ENCODE measurements at regions not wholly inside any gene's neighbourhood (a gene's known extent, or its start where the extent isn't known, plus 50 kb on each side); places are given as distances from the start of the nearest gene placed in this dataset.

DNA sequence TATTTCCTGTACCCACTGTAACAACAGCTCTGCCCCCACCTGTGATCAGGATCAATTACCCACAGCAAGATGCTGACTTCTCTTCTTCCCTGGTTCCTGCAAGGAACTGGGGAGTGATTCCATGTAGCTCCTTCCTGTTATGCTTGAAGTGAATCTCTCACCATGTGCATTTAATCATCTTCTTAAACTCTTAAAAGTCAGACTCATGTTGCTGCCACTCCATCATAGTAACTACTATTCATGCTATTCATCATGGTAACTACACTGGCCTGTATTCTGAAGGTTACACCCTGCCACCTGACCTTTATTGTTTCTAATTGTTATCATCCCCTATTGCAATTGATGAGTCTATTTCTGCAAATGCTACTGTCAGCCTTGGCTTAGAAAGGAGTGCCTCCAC, 89.5 kb downstream of the SUCNR1 start:
- Mint-ChIP-seq H3K4me3 (no peak overlapping the region), H3K27ac (no peak overlapping the region), H3K27me3 (ENCODE audit: low read depth) (no peaks in the 10 kb centered on the region), H3K9me3 (peaks cover 2 to 3% of the 10 kb centered on the region in 2 experiments; a peak in 2 of 5 replicates), H3K4me1 (no peaks in the 10 kb centered on the region), H3K36me3 (ENCODE audit: insufficient read depth in 1 of 3, low read depth in 3 of 3) (peaks cover 0 to 3% (median 3%) of the 10 kb centered on the region in 3 experiments; a peak in 3 of 7 replicates)
- Histone ChIP-seq H4K91ac (ENCODE audit: insufficient read length, low read depth, low read length) (no peak overlapping the region), H3K14ac (ENCODE audit: insufficient read depth, low read length) (no peak overlapping the region), H4K8ac (replicated peaks; ENCODE audit: insufficient read length, low read depth, low read length) (no peak overlapping the region), H4K5ac (ENCODE audit: insufficient read length, low read depth, low read length) (no peak overlapping the region), H3K4me2 (ENCODE audit: insufficient read depth, insufficient read length, low read length) (no peak overlapping the region), H4K20me1 (ENCODE audit: control insufficient read depth, insufficient read depth, insufficient read length) (no peaks in the 10 kb centered on the region), H3K56ac (ENCODE audit: insufficient read length, low read depth, low read length) (no peak overlapping the region), H3K18ac (ENCODE audit: insufficient read length, low read depth, low read length) (no peak overlapping the region), H3K79me1 (ENCODE audit: insufficient read depth, low read depth, low read length, poor library complexity, severe bottlenecking) (no peaks in the 10 kb centered on the region), H3T11ph (ENCODE audit: low read length) (no peak overlapping the region), H3K23ac (ENCODE audit: insufficient read length, low read depth, low read length) (no peak overlapping the region), H3K4ac (ENCODE audit: low read depth, low read length) (no peak overlapping the region), H3K27ac (ENCODE audit: insufficient read length, low read depth, low read length) (no peak overlapping the region), H3K27me3 (ENCODE audit: insufficient read depth, low read length) (no peaks in the 10 kb centered on the region), H2BK20ac (ENCODE audit: low read depth, low read length, poor library complexity, severe bottlenecking) (no peak overlapping the region), H3K79me2 (ENCODE audit: insufficient read depth, low read length) (no peaks in the 10 kb centered on the region), H2AK5ac (ENCODE audit: insufficient read length, low read length) (no peak overlapping the region), H3K4me1 (ENCODE audit: insufficient read depth, low read length) (no peaks in the 10 kb centered on the region), H3K9ac (ENCODE audit: extremely low read depth, insufficient read length, low read length) (no peak overlapping the region), H3K23me2 (ENCODE audit: insufficient read length, low read depth, low read length, poor library complexity, severe bottlenecking) (no peaks in the 10 kb centered on the region), H2BK12ac (ENCODE audit: insufficient read length, low read depth, low read length) (no peak overlapping the region), H2BK15ac (ENCODE audit: low read depth, low read length) (no peak overlapping the region), H2AFZ (ENCODE audit: low read length) (no peak overlapping the region), H3K9me3 (ENCODE audit: control insufficient read depth, low read depth, low read length) (no peaks in the 10 kb centered on the region), H2BK5ac (ENCODE audit: insufficient read length, low read length) (no peak overlapping the region), H2BK120ac (ENCODE audit: low read depth, low read length, poor library complexity, severe bottlenecking) (no peak overlapping the region)
- no peak for DNase-seq
- TF ChIP-seq, protein P1, sequence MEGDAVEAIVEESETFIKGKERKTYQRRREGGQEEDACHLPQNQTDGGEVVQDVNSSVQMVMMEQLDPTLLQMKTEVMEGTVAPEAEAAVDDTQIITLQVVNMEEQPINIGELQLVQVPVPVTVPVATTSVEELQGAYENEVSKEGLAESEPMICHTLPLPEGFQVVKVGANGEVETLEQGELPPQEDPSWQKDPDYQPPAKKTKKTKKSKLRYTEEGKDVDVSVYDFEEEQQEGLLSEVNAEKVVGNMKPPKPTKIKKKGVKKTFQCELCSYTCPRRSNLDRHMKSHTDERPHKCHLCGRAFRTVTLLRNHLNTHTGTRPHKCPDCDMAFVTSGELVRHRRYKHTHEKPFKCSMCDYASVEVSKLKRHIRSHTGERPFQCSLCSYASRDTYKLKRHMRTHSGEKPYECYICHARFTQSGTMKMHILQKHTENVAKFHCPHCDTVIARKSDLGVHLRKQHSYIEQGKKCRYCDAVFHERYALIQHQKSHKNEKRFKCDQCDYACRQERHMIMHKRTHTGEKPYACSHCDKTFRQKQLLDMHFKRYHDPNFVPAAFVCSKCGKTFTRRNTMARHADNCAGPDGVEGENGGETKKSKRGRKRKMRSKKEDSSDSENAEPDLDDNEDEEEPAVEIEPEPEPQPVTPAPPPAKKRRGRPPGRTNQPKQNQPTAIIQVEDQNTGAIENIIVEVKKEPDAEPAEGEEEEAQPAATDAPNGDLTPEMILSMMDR (conservative IDR thresholded peaks at IDR 0.05): no peak

Data from H9 (cell line).